Keratinocyte (primary cell): ENCODE measurements at regions not wholly inside any gene's neighbourhood (a gene's known extent, or its start where the extent isn't known, plus 50 kb on each side); places are given as distances from the start of the nearest gene placed in this dataset.

Experiments
- DNase-seq: peaks from one replicate; pipeline ENCODE4 v3.0.0-alpha.2; 2011; ENCODE audit warnings: low read depth, missing footprints, low spot score
- FAIRE-seq: peaks from 2 replicates; lab custom pipeline; 2011; peaks lifted over from hg19 to GRCh38; lab: Jason Lieb, UNC
- H2AFZ ChIP-seq: 2 replicates; pipeline ENCODE4 v1.6.0; 2012; ENCODE audit warnings: low read length, control low read depth, inconsistent platforms; ENCODE audit not compliant: control insufficient read depth
- H3K27ac ChIP-seq: 2 replicates; pipeline ENCODE4 v1.5.1; 2011; ENCODE audit warnings: low read length; ENCODE audit not compliant: control insufficient read depth, insufficient read depth
- H3K27me3 ChIP-seq: 3 replicates; pipeline ENCODE4 v1.6.0; 2011; ENCODE audit warnings: low read length; ENCODE audit not compliant: control insufficient read depth, insufficient read depth; ENCODE audit errors: extremely low read depth
- H3K36me3 ChIP-seq, 2 experiments: 2 replicates in 1 of 2; 3 replicates in 1 of 2; pipeline ENCODE4 v1.5.1; 2011; ENCODE audit warnings: low read length in 2 of 2, mild to moderate bottlenecking in 1 of 2; ENCODE audit not compliant: control insufficient read depth in 2 of 2, insufficient read depth in 2 of 2; ENCODE audit errors: extremely low read depth in 1 of 2
- H3K4me1 ChIP-seq: 3 replicates; pipeline ENCODE4 v1.5.1; 2011; ENCODE audit warnings: low read length; ENCODE audit not compliant: control insufficient read depth, insufficient read depth; ENCODE audit errors: extremely low read depth
- H3K4me2 ChIP-seq: 3 replicates; pipeline ENCODE4 v1.6.0; 2011; ENCODE audit warnings: low read depth, low read length; ENCODE audit not compliant: control insufficient read depth, insufficient read depth; ENCODE audit errors: extremely low read depth
- H3K4me3 ChIP-seq, 3 experiments: fragments of 200-600 bp in 1 of 3; sonication (generic) in 1 of 3; 2 replicates in 2 of 3; 3 replicates in 1 of 3; pipeline ENCODE4 v1.5.1; 2011 to 2016; ENCODE audit warnings: low read length in 3 of 3, mild to moderate bottlenecking in 3 of 3, control low read depth in 2 of 3, inconsistent platforms in 1 of 3, low read depth in 1 of 3, mixed read lengths in 1 of 3, mixed run types in 1 of 3, moderate library complexity in 1 of 3; ENCODE audit not compliant: control insufficient read depth in 2 of 3, insufficient read depth in 2 of 3; ENCODE audit errors: extremely low read depth in 1 of 3
- H3K79me2 ChIP-seq: 2 replicates; pipeline ENCODE4 v1.6.0; 2012; ENCODE audit warnings: low read length; ENCODE audit not compliant: control insufficient read depth, insufficient read depth
- H3K9ac ChIP-seq: 3 replicates; pipeline ENCODE4 v1.6.0; 2011; ENCODE audit warnings: low read length; ENCODE audit not compliant: control insufficient read depth, insufficient read depth; ENCODE audit errors: extremely low read depth
- H3K9me1 ChIP-seq: 3 replicates; pipeline ENCODE4 v1.6.0; 2011; ENCODE audit warnings: low read length; ENCODE audit not compliant: control insufficient read depth, insufficient read depth; ENCODE audit errors: extremely low read depth
- H3K9me3 ChIP-seq: 2 replicates; pipeline ENCODE4 v1.5.1; 2012; ENCODE audit warnings: low read depth, low read length; ENCODE audit not compliant: control insufficient read depth
- H4K20me1 ChIP-seq: 3 replicates; pipeline ENCODE4 v1.6.0; 2011; ENCODE audit warnings: low read length; ENCODE audit not compliant: control insufficient read depth, insufficient read depth; ENCODE audit errors: extremely low read depth
- CTCF ChIP-seq, 3 experiments: IDR thresholded peaks in 1 of 3; conservative IDR thresholded peaks in 1 of 3; optimal IDR thresholded peaks in 1 of 3; 2 replicates in 2 of 3; 3 replicates in 1 of 3; pipeline versions ENCODE3 to v1.5.1; 2011; ENCODE audit warnings: low read length in 3 of 3, mild to moderate bottlenecking in 3 of 3, moderate library complexity in 2 of 3, control low read depth in 1 of 3, inconsistent platforms in 1 of 3; ENCODE audit not compliant: insufficient read depth in 2 of 3; ENCODE audit errors: extremely low read depth in 1 of 3
- EZH2 ChIP-seq: IDR thresholded peaks from one replicate; pipeline ENCODE4 v1.6.1; 2012; ENCODE audit warnings: inconsistent platforms, mild to moderate bottlenecking, low read length, moderate library complexity
- dilution Hi-C: fragments of 300-500 bp; cut with MboI; formaldehyde crosslinking; loops from one replicate; pipeline ENCODE4 v1.7.0; 2020; ENCODE audit warnings: low sequenced_read_pairs; ENCODE audit not compliant: extremely low pct_ligation_motif_present

DNA sequence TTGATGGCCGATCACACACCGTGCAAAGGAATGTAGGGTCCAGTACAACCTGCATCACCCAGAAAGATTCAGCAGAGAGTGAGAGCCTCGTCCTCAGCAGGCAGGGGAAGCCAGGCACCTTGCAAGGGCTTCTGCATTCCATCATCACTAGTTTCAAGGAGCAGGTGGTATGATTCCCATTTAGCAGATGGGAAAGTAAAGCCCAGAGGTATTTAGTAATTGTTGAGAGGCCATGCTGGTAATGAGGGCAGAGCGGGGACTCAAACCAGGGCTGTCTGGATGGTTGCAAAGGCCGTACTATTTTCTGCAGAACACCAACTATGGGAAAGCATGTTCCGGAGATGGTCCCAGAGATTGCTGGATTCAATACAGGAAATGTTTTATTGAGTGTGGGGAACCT lies 65.8 kb upstream of the MRTFB start:
- Histone ChIP-seq H3K4me3 (no peak overlapping the region), H3K36me3 (no peaks in the 10 kb centered on the region), H3K27ac (no peak overlapping the region), H3K79me2 (no peaks in the 10 kb centered on the region), H2AFZ (no peak overlapping the region), H3K27me3 (no peaks in the 10 kb centered on the region), H3K9me3 (no peaks in the 10 kb centered on the region), H3K9ac (no peak overlapping the region), H4K20me1 (no peaks in the 10 kb centered on the region), H3K4me1 (peaks cover 6% of the 10 kb centered on the region), H3K4me2 (no peak overlapping the region), H3K9me1 (no peaks in the 10 kb centered on the region)
- no peak for TF ChIP-seq EZH2
- no peak for TF ChIP-seq CTCF (optimal IDR thresholded peaks at IDR 0.05 in 1 of 3, IDR thresholded peaks at IDR 0.05 in 1 of 3, conservative IDR thresholded peaks at IDR 0.05 in 1 of 3; ENCODE audit: extremely low read depth in 1 of 3, insufficient read depth in 2 of 3, low read length in 3 of 3)
- DNase-seq (no peak), FAIRE-seq (no peak)
- dilution Hi-C loops = no loop called here

- H3K9me1 ChIP-seq = no peaks in the 10 kb centered on the region
- H3K36me3 ChIP-seq = no peaks in the 10 kb centered on the region
- no peak overlapping the region for H2AFZ ChIP-seq
- H3K79me2 ChIP-seq = no peaks in the 10 kb centered on the region
- H3K4me1 ChIP-seq = peaks cover 6% of the 10 kb centered on the region
- H4K20me1 ChIP-seq = no peaks in the 10 kb centered on the region
- FAIRE-seq (no peak), DNase-seq (no peak)
- TF ChIP-seq CTCF (optimal IDR thresholded peaks at IDR 0.05 in 1 of 3, IDR thresholded peaks at IDR 0.05 in 1 of 3, conservative IDR thresholded peaks at IDR 0.05 in 1 of 3; ENCODE audit: extremely low read depth in 1 of 3, insufficient read depth in 2 of 3, low read length in 3 of 3) (no peak), EZH2 (no peak)
- no peak overlapping the region for H3K4me2 ChIP-seq
- H3K27me3 ChIP-seq = no peaks in the 10 kb centered on the region
- no peak overlapping the region for H3K9ac ChIP-seq
- no peaks in the 10 kb centered on the region for H3K9me3 ChIP-seq
- H3K27ac ChIP-seq = no peak overlapping the region
- H3K4me3 ChIP-seq = no peak overlapping the region
- dilution Hi-C loops = no loop called here
Observed at GRCh38 chr16:14007450-14007849, 63.7 kb upstream of the MRTFB start.
